GM23338 (cell line): ENCODE measurements at regions not wholly inside any gene's neighbourhood (a gene's known extent, or its start where the extent isn't known, plus 50 kb on each side); places are given as distances from the start of the nearest gene placed in this dataset.

ENCODE experiments used
- ATAC-seq: fragments of 200-7000 bp; cut with Tn5 transposase; 3 replicates; pipeline ENCODE4 v1.9.1; 2020
- DNase-seq: peaks from one replicate; pipeline ENCODE4 v3.0.0-alpha.2; 2015; ENCODE audit warnings: low spot score
- H2AFZ ChIP-seq: fragments of 200-600 bp; sonication (generic); 2 replicates; pipeline ENCODE4 v1.8.0; 2016; ENCODE audit warnings: antibody characterized with exemption, mild to moderate bottlenecking, moderate library complexity
- H3F3A ChIP-seq: fragments of 200-600 bp; sonication (generic); replicated peaks from 2 replicates; pipeline ENCODE4 v1.8.0; 2017; ENCODE audit warnings: antibody characterized with exemption, mixed run types, low read depth
- H3K27ac ChIP-seq: fragments of 200-600 bp; sonication (generic); 2 replicates; pipeline ENCODE4 v1.6.1; 2016; ENCODE audit warnings: low read depth
- H3K27me3 ChIP-seq: fragments of 200-600 bp; sonication (generic); 2 replicates; pipeline ENCODE4 v1.8.0; 2016; ENCODE audit warnings: mild to moderate bottlenecking, mixed run types, moderate library complexity; ENCODE audit not compliant: insufficient read depth
- H3K36me3 ChIP-seq: fragments of 200-600 bp; sonication (generic); 2 replicates; pipeline ENCODE4 v1.8.0; 2016; ENCODE audit warnings: mild to moderate bottlenecking; ENCODE audit not compliant: insufficient read depth
- H3K4me1 ChIP-seq: fragments of 200-600 bp; sonication (generic); 2 replicates; pipeline ENCODE4 v1.8.0; 2016; ENCODE audit warnings: mild to moderate bottlenecking, moderate library complexity; ENCODE audit not compliant: insufficient read depth
- H3K4me2 ChIP-seq: fragments of 200-600 bp; sonication (generic); 2 replicates; pipeline ENCODE4 v1.7.1; 2017; ENCODE audit warnings: mixed run types
- H3K4me3 ChIP-seq: fragments of 200-600 bp; sonication (generic); 2 replicates; pipeline ENCODE4 v1.6.1; 2016; ENCODE audit warnings: mixed run types
- H3K79me2 ChIP-seq: fragments of 200-600 bp; sonication (generic); replicated peaks from 2 replicates; pipeline ENCODE4 v1.8.0; 2017; ENCODE audit warnings: mild to moderate bottlenecking; ENCODE audit not compliant: insufficient read depth
- H3K9me2 ChIP-seq: fragments of 200-600 bp; sonication (generic); 2 replicates; pipeline ENCODE4 v1.8.0; 2017; ENCODE audit not compliant: insufficient read depth
- H4K20me1 ChIP-seq: fragments of 200-600 bp; sonication (generic); replicated peaks from 2 replicates; pipeline ENCODE4 v1.8.0; 2017; ENCODE audit warnings: mild to moderate bottlenecking; ENCODE audit not compliant: insufficient read depth
- H3K27ac Mint-ChIP-seq: 2 replicates; pipeline ENCODE4 v1.8.0; 2020; ENCODE audit warnings: inconsistent platforms, mild to moderate bottlenecking, moderate library complexity, mixed read lengths
- H3K27me3 Mint-ChIP-seq: 3 replicates; pipeline ENCODE4 v1.8.0; 2022; ENCODE audit warnings: low read depth, mild to moderate bottlenecking, moderate library complexity, mixed read lengths, inconsistent platforms; ENCODE audit not compliant: insufficient read depth, poor library complexity
- H3K36me3 Mint-ChIP-seq: 3 replicates; pipeline ENCODE4 v1.8.0; 2021; ENCODE audit warnings: low read depth, mild to moderate bottlenecking, inconsistent platforms, moderate library complexity, mixed read lengths
- H3K4me1 Mint-ChIP-seq: 3 replicates; pipeline ENCODE4 v1.8.0; 2020; ENCODE audit warnings: mild to moderate bottlenecking, inconsistent platforms, mixed read lengths
- H3K4me3 Mint-ChIP-seq: 3 replicates; pipeline ENCODE4 v1.8.0; 2021; ENCODE audit warnings: moderate library complexity, mild to moderate bottlenecking, inconsistent platforms, mixed read lengths
- H3K9me3 Mint-ChIP-seq: 3 replicates; pipeline ENCODE4 v1.8.0; 2020; ENCODE audit warnings: moderate library complexity, mild to moderate bottlenecking, inconsistent platforms, mixed read lengths
- CREB1 ChIP-seq: fragments of 250-450 bp; sonication (Bioruptor Pico); IDR thresholded peaks from 2 replicates; pipeline ENCODE4 v1.5.0; 2020; ENCODE audit warnings: low read depth, mild to moderate bottlenecking, moderate library complexity
- EZH2 ChIP-seq: fragments of 200-600 bp; sonication (generic); IDR thresholded peaks from one replicate; pipeline ENCODE4 v1.8.0; 2017; ENCODE audit warnings: antibody characterized with exemption, mild to moderate bottlenecking, low read depth; ENCODE audit not compliant: unreplicated experiment
- EZH2phosphoT487 ChIP-seq: fragments of 200-600 bp; sonication (generic); IDR thresholded peaks from one replicate; pipeline ENCODE4 v1.8.1; 2018; ENCODE audit warnings: antibody characterized with exemption; ENCODE audit not compliant: unreplicated experiment
- JUNB ChIP-seq: IDR thresholded peaks from one replicate; pipeline ENCODE4 v1.6.1; 2016; ENCODE audit warnings: antibody characterized with exemption; ENCODE audit not compliant: unreplicated experiment
- NANOG ChIP-seq: IDR thresholded peaks from 2 replicates; pipeline ENCODE4 v1.6.1; 2016; ENCODE audit warnings: antibody characterized with exemption, borderline replicate concordance
- POLR2AphosphoS5 ChIP-seq: IDR thresholded peaks from 2 replicates; pipeline ENCODE4 v1.6.1; 2016; ENCODE audit warnings: antibody characterized with exemption, low read depth
- STAT1 ChIP-seq: IDR thresholded peaks from one replicate; pipeline ENCODE4 v1.6.1; 2016; ENCODE audit warnings: antibody characterized with exemption; ENCODE audit not compliant: unreplicated experiment
- ZNF114 ChIP-seq: fragments of 250-450 bp; sonication (Bioruptor Pico); IDR thresholded peaks from 2 replicates; pipeline ENCODE4 v1.5.0; 2020; ENCODE audit warnings: mild to moderate bottlenecking, moderate library complexity
- ZNF331 ChIP-seq: fragments of 250-450 bp; sonication (Bioruptor Pico); IDR thresholded peaks from 2 replicates; pipeline ENCODE4 v1.5.0; 2020; ENCODE audit warnings: low read depth, mild to moderate bottlenecking, moderate library complexity
- TF ChIP-seq, protein P1 (sequence below): fragments of 250-450 bp; sonication (Bioruptor Pico); IDR thresholded peaks from 2 replicates; pipeline ENCODE4 v1.5.0; 2020; ENCODE audit warnings: mild to moderate bottlenecking, moderate library complexity
- TF ChIP-seq, protein P2 (sequence below): IDR thresholded peaks from 2 replicates; pipeline ENCODE4 v1.6.1; 2016; ENCODE audit warnings: antibody characterized with exemption
- TF ChIP-seq, protein P3 (sequence below): IDR thresholded peaks from one replicate; pipeline ENCODE4 v1.6.1; 2018; ENCODE audit warnings: antibody characterized with exemption; ENCODE audit not compliant: unreplicated experiment
- TF ChIP-seq, protein P4 (sequence below), 2 experiments: fragments of 200-600 bp in 1 of 2; sonication (generic) in 1 of 2; conservative IDR thresholded peaks; 2 replicates each; pipeline versions ENCODE4 v1.5.1 to v1.6.1; 2016 to 2017; ENCODE audit warnings: antibody characterized with exemption in 2 of 2, low read depth in 2 of 2, mild to moderate bottlenecking in 2 of 2, moderate library complexity in 1 of 2

DNA sequence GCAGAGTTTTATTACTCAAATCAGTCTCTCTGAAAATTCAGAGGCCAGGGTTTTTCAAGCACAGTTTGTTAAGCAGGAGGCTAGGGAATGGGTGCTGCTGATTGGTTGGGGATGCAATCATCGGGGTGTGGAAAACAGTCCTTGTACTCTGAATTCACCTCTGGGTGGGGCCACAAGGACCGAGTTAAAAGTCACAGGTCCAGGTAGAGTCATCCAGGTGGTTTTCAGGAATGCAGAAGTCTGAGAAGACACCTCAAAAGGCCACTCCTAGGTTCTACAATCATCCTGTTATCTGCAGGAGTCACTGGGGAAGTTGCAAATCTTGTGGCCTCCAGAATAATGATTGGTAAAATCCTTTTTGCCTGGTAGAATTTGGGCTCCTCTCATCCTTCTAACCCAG is 371.2 kb upstream of the SULF2 start (continued):
- TF ChIP-seq, protein P1, sequence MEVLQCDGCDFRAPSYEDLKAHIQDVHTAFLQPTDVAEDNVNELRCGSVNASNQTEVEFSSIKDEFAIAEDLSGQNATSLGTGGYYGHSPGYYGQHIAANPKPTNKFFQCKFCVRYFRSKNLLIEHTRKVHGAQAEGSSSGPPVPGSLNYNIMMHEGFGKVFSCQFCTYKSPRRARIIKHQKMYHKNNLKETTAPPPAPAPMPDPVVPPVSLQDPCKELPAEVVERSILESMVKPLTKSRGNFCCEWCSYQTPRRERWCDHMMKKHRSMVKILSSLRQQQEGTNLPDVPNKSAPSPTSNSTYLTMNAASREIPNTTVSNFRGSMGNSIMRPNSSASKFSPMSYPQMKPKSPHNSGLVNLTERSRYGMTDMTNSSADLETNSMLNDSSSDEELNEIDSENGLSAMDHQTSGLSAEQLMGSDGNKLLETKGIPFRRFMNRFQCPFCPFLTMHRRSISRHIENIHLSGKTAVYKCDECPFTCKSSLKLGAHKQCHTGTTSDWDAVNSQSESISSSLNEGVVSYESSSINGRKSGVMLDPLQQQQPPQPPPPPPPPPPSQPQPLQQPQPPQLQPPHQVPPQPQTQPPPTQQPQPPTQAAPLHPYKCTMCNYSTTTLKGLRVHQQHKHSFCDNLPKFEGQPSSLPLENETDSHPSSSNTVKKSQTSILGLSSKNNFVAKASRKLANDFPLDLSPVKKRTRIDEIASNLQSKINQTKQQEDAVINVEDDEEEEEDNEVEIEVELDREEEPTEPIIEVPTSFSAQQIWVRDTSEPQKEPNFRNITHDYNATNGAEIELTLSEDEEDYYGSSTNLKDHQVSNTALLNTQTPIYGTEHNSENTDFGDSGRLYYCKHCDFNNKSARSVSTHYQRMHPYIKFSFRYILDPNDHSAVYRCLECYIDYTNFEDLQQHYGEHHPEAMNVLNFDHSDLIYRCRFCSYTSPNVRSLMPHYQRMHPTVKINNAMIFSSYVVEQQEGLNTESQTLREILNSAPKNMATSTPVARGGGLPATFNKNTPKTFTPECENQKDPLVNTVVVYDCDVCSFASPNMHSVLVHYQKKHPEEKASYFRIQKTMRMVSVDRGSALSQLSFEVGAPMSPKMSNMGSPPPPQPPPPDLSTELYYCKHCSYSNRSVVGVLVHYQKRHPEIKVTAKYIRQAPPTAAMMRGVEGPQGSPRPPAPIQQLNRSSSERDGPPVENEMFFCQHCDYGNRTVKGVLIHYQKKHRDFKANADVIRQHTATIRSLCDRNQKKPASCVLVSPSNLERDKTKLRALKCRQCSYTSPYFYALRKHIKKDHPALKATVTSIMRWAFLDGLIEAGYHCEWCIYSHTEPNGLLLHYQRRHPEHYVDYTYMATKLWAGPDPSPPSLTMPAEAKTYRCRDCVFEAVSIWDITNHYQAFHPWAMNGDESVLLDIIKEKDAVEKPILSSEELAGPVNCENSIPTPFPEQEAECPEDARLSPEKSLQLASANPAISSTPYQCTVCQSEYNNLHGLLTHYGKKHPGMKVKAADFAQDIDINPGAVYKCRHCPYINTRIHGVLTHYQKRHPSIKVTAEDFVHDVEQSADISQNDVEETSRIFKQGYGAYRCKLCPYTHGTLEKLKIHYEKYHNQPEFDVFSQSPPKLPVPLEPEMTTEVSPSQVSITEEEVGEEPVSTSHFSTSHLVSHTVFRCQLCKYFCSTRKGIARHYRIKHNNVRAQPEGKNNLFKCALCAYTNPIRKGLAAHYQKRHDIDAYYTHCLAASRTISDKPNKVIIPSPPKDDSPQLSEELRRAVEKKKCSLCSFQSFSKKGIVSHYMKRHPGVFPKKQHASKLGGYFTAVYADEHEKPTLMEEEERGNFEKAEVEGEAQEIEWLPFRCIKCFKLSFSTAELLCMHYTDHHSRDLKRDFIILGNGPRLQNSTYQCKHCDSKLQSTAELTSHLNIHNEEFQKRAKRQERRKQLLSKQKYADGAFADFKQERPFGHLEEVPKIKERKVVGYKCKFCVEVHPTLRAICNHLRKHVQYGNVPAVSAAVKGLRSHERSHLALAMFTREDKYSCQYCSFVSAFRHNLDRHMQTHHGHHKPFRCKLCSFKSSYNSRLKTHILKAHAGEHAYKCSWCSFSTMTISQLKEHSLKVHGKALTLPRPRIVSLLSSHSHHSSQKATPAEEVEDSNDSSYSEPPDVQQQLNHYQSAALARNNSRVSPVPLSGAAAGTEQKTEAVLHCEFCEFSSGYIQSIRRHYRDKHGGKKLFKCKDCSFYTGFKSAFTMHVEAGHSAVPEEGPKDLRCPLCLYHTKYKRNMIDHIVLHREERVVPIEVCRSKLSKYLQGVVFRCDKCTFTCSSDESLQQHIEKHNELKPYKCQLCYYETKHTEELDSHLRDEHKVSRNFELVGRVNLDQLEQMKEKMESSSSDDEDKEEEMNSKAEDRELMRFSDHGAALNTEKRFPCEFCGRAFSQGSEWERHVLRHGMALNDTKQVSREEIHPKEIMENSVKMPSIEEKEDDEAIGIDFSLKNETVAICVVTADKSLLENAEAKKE (CRISPR knock-in tag), result no peak
- TF ChIP-seq NANOG (no peak), STAT1 (no peak), EZH2phosphoT487 (no peak), ZNF114 (CRISPR knock-in tag) (no peak), CREB1 (CRISPR knock-in tag) (no peak), ZNF331 (CRISPR knock-in tag) (no peak), JUNB (no peak)

DNA sequence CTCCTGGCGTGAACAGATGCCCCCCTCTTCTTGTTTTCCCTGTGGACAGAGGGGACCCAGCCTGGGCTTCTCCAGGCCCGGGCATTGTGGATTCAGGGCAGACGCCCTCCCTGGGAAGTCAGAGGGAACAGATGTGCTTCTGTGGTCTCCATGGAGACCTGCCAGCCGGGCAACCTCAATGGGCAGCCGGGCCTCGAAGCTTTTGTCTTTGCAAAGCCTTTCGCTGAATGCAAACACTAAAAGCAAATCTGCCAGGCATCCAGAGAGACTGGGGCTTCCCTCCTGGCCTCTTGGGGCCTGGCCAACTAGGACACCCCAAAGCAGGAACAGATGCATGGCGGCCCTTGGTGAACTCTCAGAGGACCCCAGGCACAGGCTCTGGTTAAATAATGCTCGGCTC is 370.0 kb upstream of the SULF2 start:
- ATAC-seq, result no peak
- H3K36me3 Mint-ChIP-seq, result peaks cover 5% of the 10 kb centered on the region; the same call in 2 of the 3 replicates

More for the DNA sequence above, 370.0 kb upstream of the SULF2 start:
- Mint-ChIP-seq H3K27ac (no peak overlapping the region), H3K4me3 (no peak overlapping the region), H3K27me3 (peaks cover 9% of the 10 kb centered on the region), H3K9me3 (peaks cover 27% of the 10 kb centered on the region), H3K4me1 (peaks cover 10% of the 10 kb centered on the region; the same call in 2 of the 3 replicates)
- no peaks in the 10 kb centered on the region; the same call in 1 of the 2 replicates for H3K36me3 ChIP-seq
- no peaks in the 10 kb centered on the region for H4K20me1 ChIP-seq
- no peaks in the 10 kb centered on the region for H3F3A ChIP-seq
- H3K27me3 ChIP-seq, result no peaks in the 10 kb centered on the region
- no peak for DNase-seq
- H3K79me2 ChIP-seq, result no peaks in the 10 kb centered on the region
- no peak overlapping the region for H2AFZ ChIP-seq
- no peaks in the 10 kb centered on the region for H3K4me1 ChIP-seq
- no peak overlapping the region for H3K27ac ChIP-seq
- H3K4me3 ChIP-seq, result no peak overlapping the region
- H3K4me2 ChIP-seq, result no peak overlapping the region
- TF ChIP-seq STAT1 (no peak), EZH2 (no peak), POLR2AphosphoS5 (no peak), CREB1 (CRISPR knock-in tag) (no peak), NANOG (no peak), EZH2phosphoT487 (no peak), ZNF114 (CRISPR knock-in tag) (no peak)
- TF ChIP-seq, protein P2, sequence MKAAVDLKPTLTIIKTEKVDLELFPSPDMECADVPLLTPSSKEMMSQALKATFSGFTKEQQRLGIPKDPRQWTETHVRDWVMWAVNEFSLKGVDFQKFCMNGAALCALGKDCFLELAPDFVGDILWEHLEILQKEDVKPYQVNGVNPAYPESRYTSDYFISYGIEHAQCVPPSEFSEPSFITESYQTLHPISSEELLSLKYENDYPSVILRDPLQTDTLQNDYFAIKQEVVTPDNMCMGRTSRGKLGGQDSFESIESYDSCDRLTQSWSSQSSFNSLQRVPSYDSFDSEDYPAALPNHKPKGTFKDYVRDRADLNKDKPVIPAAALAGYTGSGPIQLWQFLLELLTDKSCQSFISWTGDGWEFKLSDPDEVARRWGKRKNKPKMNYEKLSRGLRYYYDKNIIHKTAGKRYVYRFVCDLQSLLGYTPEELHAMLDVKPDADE, result no peak
- TF ChIP-seq, protein P3, sequence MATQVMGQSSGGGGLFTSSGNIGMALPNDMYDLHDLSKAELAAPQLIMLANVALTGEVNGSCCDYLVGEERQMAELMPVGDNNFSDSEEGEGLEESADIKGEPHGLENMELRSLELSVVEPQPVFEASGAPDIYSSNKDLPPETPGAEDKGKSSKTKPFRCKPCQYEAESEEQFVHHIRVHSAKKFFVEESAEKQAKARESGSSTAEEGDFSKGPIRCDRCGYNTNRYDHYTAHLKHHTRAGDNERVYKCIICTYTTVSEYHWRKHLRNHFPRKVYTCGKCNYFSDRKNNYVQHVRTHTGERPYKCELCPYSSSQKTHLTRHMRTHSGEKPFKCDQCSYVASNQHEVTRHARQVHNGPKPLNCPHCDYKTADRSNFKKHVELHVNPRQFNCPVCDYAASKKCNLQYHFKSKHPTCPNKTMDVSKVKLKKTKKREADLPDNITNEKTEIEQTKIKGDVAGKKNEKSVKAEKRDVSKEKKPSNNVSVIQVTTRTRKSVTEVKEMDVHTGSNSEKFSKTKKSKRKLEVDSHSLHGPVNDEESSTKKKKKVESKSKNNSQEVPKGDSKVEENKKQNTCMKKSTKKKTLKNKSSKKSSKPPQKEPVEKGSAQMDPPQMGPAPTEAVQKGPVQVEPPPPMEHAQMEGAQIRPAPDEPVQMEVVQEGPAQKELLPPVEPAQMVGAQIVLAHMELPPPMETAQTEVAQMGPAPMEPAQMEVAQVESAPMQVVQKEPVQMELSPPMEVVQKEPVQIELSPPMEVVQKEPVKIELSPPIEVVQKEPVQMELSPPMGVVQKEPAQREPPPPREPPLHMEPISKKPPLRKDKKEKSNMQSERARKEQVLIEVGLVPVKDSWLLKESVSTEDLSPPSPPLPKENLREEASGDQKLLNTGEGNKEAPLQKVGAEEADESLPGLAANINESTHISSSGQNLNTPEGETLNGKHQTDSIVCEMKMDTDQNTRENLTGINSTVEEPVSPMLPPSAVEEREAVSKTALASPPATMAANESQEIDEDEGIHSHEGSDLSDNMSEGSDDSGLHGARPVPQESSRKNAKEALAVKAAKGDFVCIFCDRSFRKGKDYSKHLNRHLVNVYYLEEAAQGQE, result no peak
- TF ChIP-seq, protein P4, sequence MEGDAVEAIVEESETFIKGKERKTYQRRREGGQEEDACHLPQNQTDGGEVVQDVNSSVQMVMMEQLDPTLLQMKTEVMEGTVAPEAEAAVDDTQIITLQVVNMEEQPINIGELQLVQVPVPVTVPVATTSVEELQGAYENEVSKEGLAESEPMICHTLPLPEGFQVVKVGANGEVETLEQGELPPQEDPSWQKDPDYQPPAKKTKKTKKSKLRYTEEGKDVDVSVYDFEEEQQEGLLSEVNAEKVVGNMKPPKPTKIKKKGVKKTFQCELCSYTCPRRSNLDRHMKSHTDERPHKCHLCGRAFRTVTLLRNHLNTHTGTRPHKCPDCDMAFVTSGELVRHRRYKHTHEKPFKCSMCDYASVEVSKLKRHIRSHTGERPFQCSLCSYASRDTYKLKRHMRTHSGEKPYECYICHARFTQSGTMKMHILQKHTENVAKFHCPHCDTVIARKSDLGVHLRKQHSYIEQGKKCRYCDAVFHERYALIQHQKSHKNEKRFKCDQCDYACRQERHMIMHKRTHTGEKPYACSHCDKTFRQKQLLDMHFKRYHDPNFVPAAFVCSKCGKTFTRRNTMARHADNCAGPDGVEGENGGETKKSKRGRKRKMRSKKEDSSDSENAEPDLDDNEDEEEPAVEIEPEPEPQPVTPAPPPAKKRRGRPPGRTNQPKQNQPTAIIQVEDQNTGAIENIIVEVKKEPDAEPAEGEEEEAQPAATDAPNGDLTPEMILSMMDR (conservative IDR thresholded peaks at IDR 0.05; ENCODE audit: low read depth in 2 of 2), result no peak
- no peaks in the 10 kb centered on the region for H3K9me2 ChIP-seq
